ENCODE measurements at regions not wholly inside any gene's neighbourhood (a gene's known extent, or its start where the extent isn't known, plus 50 kb on each side); places are given as distances from the start of the nearest gene placed in this dataset.

DNA sequence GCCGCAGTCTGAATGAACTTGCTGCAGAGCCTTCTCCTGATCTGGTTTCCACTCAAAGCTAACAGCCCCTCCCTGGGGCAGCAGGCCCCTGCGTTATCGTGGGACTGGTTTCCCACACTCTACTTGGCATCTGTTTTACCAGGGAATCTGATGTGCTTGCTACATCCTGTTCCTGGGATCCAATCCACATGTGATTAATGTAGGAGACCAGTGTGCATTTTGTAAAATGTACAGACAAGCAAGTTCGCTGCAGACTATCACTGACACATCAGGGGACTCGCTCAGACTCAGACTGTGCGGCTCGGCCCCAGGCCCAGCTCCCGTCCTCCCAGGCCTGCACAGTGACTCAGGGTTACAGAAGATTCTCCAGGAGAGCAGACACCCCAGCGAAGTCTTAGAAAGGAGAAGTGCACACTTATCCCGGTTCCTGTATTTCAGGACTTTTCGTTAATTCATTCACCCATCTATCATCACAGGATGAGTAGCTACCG is 340.1 kb downstream of the MATN1 start:
- no peak for TF ChIP-seq POLR2AphosphoS5 (IDR thresholded peaks at IDR 0.05)
- TF ChIP-seq EP300 (IDR thresholded peaks at IDR 0.05), result no peak
- H3K27ac ChIP-seq, result no peak overlapping the region
- no peak overlapping the region for H3K4me3 ChIP-seq
- 58 to 67% methylated on average over 1 to 10 of the region's 12 CpGs for WGBS, 2 donors (ENCODE audit: low coverage in 1 of 2)
- no peak for ATAC-seq
- no peaks in the 10 kb centered on the region for H3K36me3 ChIP-seq
- H3K9me3 ChIP-seq, result no peaks in the 10 kb centered on the region
- H3K27me3 ChIP-seq, result peaks cover 74% of the 10 kb centered on the region
- H3K4me1 ChIP-seq, result peaks cover 0 to 14% (median 3%) of the 10 kb centered on the region in 3 donors

DNA sequence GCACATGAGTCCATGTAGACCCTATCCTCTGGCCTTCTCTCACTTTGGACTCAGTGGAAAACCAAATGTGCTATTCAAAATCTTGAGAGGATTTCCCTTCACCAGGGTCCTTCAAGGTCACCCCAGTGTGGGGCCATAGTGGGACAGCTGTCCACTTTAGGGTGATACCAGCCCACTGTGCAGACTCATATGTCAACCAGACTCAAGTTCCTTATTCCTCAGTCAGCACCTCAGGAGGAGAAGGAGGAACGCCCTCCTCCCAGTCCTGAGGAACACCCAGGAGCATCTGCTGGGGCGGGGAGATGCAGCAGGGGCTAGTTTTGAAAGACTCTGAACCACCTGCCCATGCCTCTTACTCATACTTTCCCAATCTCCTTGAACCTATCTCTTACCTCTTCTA is 340.9 kb downstream of the MATN1 start:
- no peak for ATAC-seq
- Histone ChIP-seq H3K36me3 (no peaks in the 10 kb centered on the region), H3K4me1 (peaks cover 0 to 14% (median 3%) of the 10 kb centered on the region in 3 donors), H3K4me3 (no peak overlapping the region), H3K27me3 (peaks cover 78% of the 10 kb centered on the region), H3K27ac (no peak overlapping the region), H3K9me3 (no peaks in the 10 kb centered on the region)
- TF ChIP-seq EP300 (IDR thresholded peaks at IDR 0.05) (no peak), POLR2AphosphoS5 (IDR thresholded peaks at IDR 0.05) (no peak), POLR2A (IDR thresholded peaks at IDR 0.05) (no peak)
- TF ChIP-seq, protein P1, sequence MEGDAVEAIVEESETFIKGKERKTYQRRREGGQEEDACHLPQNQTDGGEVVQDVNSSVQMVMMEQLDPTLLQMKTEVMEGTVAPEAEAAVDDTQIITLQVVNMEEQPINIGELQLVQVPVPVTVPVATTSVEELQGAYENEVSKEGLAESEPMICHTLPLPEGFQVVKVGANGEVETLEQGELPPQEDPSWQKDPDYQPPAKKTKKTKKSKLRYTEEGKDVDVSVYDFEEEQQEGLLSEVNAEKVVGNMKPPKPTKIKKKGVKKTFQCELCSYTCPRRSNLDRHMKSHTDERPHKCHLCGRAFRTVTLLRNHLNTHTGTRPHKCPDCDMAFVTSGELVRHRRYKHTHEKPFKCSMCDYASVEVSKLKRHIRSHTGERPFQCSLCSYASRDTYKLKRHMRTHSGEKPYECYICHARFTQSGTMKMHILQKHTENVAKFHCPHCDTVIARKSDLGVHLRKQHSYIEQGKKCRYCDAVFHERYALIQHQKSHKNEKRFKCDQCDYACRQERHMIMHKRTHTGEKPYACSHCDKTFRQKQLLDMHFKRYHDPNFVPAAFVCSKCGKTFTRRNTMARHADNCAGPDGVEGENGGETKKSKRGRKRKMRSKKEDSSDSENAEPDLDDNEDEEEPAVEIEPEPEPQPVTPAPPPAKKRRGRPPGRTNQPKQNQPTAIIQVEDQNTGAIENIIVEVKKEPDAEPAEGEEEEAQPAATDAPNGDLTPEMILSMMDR (IDR thresholded peaks at IDR 0.05), result no peak
- 73% methylated on average over 2 of the region's 2 CpGs; no CpG with 5 or more reads in 1 of the 2 donors for WGBS, 2 donors (ENCODE audit: low coverage in 1 of 2)

DNA sequence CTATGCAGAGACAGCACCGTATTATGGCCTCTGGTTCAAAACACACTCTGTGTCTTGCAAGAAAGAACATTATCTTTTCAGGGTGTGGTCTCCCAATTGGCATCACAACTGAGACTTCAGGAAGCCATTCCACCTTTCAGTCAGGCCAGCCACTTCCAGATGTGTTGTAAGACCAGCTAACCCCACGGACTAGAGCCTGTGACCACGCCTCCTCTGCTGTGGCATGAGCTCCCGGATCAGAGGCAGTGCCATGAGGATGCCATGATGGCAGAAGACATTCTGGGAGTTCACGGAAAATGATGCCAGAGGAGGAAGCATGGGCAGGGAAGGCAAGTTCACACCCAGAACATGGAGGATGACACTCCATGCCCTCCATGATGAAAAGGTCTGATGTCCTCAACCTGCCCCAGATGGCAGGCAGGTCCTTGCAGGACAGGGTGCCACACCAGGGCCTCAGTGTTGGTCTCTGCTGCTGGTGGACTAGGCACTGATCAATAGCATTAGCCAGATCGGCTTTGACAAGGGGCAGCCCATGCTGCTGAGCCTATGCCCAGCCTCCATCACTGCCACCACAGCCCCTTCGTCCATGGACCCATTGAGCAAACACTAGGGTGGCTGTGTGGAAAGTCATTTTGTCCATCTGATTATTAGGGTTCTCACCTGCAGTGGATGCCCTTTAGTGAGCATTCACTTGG is 341.6 kb downstream of the MATN1 start:
- 40 to 83% methylated on average over 1 to 2 of the region's 7 CpGs for WGBS, 2 donors (ENCODE audit: low coverage in 1 of 2)
- Histone ChIP-seq H3K27ac (no peak overlapping the region), H3K4me1 (peaks cover 0 to 14% (median 3%) of the 10 kb centered on the region in 3 donors), H3K9me3 (no peaks in the 10 kb centered on the region), H3K27me3 (peaks cover 78% of the 10 kb centered on the region), H3K4me3 (no peak overlapping the region), H3K36me3 (no peaks in the 10 kb centered on the region)
- TF ChIP-seq POLR2AphosphoS5 (IDR thresholded peaks at IDR 0.05) (no peak), EP300 (IDR thresholded peaks at IDR 0.05) (no peak), POLR2A (IDR thresholded peaks at IDR 0.05) (no peak)
- TF ChIP-seq, protein P1 (IDR thresholded peaks at IDR 0.05), result no peak
- no peak for ATAC-seq

DNA sequence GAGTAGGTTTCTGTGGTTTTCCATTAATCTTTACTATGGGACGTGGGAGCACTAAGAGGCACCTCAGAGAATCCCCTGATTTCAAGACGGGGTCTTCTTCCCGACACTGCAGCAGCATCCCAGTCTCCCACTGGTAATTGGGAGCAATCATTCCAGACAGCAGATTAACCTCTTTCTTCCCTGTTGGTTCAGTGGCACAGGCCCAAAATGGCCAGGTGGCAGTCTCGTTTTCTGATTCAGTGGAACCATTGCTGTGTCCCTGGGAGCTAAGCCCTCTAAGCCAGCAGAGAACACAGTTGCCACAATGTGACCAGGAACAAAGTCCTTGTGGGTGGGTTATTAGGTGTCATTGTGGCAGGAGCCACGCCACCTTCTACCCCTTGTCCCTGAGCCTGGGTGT is 342.1 kb downstream of the MATN1 start:
- H3K27ac ChIP-seq, result no peak overlapping the region
- H3K9me3 ChIP-seq, result no peaks in the 10 kb centered on the region
- no peak for TF ChIP-seq POLR2A (IDR thresholded peaks at IDR 0.05)
- no peak for TF ChIP-seq POLR2AphosphoS5 (IDR thresholded peaks at IDR 0.05)
- TF ChIP-seq, protein P1 (IDR thresholded peaks at IDR 0.05), result no peak
- no peak for TF ChIP-seq EP300 (IDR thresholded peaks at IDR 0.05)
- WGBS, 2 donors (ENCODE audit: low coverage in 1 of 2), result 70% methylated on average over 2 of the region's 5 CpGs; no CpG with 5 or more reads in 1 of the 2 donors
- peaks cover 81% of the 10 kb centered on the region for H3K27me3 ChIP-seq
- no peaks in the 10 kb centered on the region for H3K36me3 ChIP-seq
- H3K4me1 ChIP-seq, result peaks cover 0 to 14% (median 3%) of the 10 kb centered on the region in 3 donors
- H3K4me3 ChIP-seq, result no peak overlapping the region
- ATAC-seq, result no peak

DNA sequence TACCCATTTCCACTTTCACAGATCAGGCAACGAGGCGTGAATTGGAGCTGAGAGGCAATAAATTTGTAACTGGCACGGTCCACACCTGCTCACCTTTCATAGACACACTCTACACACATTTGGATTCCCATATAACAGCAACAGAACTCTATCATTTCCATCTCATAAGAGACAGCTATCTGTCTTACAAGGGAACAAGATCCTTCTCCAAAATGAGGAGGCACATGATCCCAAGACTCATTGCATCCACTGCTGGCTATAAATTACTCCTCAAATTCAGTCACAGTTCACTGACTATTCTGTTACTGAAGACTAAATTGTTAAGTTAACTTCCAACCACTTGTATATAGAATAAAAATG is 342.8 kb downstream of the MATN1 start:
- WGBS, 2 donors (ENCODE audit: low coverage in 1 of 2), result 0% methylated on average over 3 of the region's 3 CpGs
- Histone ChIP-seq H3K4me3 (no peak overlapping the region), H3K9me3 (no peaks in the 10 kb centered on the region), H3K36me3 (no peaks in the 10 kb centered on the region), H3K27me3 (peaks cover 84% of the 10 kb centered on the region), H3K27ac (no peak overlapping the region), H3K4me1 (peaks cover 0 to 14% (median 3%) of the 10 kb centered on the region in 3 donors)
- TF ChIP-seq, protein P1 (IDR thresholded peaks at IDR 0.05), result no peak
- no peak for TF ChIP-seq POLR2A (IDR thresholded peaks at IDR 0.05)
- no peak for TF ChIP-seq POLR2AphosphoS5 (IDR thresholded peaks at IDR 0.05)
- no peak for TF ChIP-seq EP300 (IDR thresholded peaks at IDR 0.05)
- ATAC-seq, result no peak
